HG03558 (cell line): ENCODE measurements at regions not wholly inside any gene's neighbourhood (a gene's known extent, or its start where the extent isn't known, plus 50 kb on each side); places are given as distances from the start of the nearest gene placed in this dataset.

ENCODE experiments used
- ATAC-seq: cut with Tn5 transposase; IDR thresholded peaks from one replicate; pipeline ENCODE4 v1.9.1; 2021; ENCODE audit warnings: moderate number of reproducible peaks; ENCODE audit not compliant: unreplicated experiment; ENCODE audit errors: extremely low read depth

DNA sequence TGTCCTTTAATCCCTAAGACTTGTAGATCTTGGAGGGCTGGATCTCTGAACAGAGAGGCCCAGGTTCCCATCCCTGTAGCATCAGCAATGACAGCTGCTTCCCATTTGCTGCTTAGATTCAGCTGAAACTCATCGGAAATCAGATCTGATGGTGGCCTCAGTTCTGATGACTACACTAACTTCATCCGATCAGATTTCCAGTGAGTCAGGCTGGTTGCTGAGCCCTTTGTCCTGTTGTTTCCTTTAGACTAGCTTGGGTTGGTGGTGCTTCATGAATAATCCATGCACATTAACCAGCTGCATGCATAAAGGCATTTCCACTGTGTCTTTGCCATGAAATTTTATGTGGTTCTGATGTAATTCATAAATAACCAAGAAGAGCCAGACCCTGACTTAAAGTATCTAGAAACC is 195.2 kb upstream of the TUT7 start:
- no peak for ATAC-seq

DNA sequence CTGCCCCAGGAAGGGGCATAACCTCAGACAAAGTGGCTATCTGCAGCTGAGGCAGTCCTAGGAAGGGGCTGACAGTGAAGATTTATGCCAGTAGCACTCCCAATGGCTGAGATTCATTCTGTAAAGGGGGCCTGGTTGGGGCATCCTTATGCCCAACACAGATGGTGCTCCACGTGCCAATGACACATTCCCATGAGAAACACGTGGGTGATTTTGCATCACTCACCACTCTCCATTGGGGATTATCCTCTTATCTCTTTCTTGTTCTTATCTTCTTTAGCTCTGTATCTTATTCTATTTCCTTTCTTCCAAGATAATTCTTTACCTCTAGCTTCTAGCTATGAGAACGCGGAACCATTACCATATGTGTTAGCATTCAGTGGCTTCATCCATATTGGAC is 194.0 kb upstream of the TUT7 start:
- ATAC-seq = no peak

DNA sequence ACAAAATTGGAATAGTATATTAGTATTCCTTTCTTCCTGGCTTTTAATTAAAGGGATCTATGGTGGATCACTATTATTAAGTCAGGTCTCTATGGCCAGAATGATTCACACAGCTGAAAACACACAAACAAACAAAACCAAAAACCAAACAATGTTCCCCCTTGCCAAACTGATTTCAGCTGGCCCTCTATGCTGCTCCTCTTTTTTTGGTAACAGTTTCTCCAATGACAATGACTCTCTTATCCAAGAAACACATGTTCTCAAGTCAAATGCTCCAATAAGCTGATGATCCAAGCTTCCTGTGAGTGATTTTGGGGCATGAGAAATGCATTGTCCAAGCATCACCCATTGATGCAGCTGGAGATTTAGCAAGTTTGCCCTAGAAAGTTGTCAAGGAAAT is 193.4 kb upstream of the TUT7 start:
- ATAC-seq = no peak

DNA sequence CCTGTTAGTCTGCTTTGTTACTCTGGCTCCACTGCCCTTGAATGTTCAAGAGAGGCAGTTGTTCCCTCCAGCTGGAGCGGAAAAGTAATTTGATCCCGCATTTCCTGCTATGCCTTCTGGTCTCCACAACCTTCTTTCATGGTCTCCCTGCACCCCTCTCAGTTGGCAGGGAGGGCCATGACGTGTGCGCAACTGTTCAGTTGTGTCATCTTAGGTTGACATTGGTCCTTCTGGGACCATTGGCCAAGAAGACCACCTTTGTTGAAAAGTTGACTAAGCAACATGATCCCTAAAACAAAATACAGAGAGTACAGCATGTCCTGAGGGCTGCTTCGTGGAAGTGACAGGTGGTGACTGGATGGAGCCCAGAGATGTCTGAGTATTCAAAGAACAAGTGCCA is 192.5 kb upstream of the TUT7 start:
- no peak for ATAC-seq

DNA sequence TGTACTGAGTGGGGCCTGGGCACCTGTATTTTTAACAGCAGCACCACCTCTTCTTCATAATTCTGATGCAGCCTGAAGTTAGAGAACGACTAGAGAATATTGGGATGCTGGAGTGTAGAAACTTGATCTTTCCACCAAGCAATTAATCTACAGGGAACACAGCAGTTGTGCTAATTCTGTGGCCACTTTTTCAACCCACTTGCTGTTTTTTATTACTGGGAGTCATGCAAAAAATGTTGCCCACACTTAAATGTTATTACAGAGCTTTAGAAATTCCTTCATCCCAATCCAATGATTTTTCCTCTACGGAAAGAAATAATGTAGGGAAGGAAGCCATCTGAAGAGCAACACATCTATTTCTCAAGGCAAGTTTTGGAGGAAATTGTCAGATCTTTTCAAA is 190.9 kb upstream of the TUT7 start:
- ATAC-seq = no peak

DNA sequence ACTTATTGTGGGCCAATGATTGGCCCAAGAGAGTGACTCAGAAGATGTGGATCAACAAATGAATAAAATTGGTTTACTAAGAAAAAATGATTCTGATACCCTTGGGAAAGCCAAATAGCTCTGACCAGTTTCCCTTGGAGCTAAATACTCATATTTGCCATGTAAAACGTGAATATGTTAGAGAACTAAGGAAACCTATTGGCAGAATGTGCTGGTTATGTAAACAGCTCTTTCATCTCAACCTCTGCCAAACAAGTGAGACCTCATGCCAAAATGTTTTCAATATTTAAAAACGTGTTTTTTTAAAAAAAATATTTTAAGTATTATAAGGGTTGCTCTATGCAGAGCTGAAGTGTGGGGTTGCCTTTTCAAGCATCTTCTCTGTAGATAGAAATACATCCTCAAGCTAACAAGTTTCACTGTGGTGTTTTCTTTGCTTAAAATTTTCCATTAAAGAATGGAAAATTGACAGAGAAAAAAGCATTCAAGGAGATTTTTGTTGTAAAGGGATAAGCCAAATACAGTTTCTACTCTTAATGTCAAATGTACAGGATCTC is 186.9 kb upstream of the TUT7 start:
- no peak for ATAC-seq

DNA sequence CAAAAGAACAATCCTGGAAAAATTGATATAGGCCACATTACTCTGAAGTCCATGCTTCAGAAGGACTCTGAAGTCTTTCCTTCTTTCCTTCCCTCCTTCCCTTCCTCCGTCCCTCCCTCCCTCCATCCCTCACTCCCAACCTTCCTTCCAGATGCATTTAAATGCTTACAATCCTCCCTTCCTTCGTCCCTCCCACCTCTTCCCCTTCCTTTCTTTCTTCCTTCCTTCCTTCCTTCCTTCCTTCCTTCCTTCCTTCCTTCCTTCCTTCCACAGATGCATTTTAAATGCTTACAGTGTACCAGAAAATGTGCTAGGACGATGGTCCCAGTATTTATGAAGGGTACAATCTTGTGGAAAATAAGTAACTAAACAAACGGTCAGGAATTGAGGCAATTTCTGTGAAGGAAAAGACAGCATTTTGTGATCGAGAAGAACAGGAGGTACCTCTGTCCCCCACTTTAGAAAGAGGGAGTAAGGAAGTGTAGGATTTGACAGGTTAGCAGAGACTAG is 181.3 kb upstream of the TUT7 start:
- no peak for ATAC-seq

DNA sequence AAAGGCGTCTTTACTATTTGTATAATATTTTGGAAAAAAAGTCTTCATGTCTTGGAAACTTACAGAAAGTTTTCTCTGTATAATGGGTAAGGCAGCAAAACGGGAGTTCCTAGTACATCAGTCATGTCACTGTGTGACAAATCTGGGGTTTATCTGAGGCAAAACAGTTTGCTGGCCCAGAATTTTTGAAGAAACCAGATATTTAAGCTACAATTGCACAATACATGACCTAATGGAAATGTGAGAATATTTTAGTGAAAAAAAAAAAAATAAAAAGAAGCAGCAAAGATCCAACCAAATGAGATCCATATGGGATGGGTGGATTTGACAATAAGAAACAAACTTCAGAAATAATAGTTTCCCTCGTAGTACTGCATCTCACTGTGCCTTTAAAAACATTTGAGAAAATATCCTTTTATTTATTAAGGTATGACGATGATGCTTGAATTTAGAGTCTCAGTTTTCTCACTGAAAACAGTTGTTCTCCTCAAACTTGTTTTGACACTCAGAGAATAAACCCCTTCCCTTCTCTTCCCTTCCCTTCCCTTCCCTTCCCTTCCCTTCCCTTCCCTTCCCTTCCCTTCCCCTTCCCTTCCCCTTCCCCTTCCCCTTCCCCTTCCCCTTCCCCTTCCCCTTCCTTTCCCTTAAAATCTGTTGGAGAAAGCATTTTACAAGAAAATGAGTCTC is 180.5 kb upstream of the TUT7 start:
- no peak for ATAC-seq

DNA sequence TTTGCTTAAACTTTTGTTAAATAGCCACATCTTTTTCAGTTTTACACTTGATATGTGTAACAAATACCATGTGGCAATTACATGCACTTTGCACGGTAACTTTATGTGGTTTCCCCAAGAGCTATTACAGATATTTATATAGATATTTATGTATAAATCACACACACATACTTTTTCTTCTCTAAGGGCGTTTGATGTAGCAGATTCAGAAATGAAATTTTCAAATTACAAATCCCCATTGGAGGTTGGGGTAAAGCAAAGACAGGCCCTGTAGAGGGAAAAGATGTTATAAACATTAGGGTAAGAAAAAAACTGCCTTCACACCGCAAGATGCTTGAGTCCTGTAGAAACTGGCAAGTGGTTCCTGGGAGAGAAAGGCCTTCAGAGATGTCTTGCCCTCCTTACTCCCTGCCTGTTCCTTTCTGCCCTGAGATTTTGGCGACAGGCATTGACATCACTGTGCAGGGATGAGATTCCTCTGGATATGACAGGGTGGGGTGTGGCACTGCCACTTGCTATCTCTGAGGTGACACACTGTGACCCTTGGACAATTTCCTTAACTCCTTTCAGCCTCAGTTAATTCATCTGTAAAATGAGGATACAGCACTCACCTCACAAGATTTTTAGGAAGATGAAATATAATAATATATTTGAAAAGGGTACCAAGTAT is 177.9 kb upstream of the TUT7 start:
- ATAC-seq = no peak

DNA sequence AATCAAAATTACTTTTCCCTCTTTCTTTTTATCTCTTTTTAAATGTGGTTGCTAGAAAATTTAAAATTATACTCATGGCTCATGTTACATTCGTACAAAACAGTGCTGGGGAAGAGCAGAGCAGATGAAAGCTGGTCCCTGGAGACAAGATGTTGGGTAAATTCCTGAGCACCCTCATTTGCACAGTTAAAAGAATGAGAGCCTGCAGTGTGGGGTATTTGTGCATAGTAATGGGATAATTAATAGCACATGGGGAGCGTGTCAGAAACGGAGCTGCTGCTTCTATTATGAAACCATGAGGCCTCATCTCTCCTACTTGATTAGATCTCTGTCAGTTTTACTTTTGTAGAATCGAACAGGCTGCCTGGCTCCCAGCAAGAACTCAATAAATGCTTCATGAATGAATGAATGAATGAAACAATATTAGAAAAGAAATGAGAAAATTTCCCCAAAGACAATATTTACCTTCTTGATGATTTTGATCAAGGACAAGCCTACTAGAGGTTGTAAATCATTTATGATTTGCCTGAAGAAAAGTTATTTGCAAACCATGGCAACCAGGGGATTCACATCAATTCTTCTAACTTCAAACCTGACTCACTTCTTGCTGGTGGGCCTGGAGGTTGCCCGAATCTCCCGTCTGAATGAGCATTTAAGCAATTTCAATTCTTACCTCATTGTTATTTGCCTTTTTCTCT is 177.2 kb upstream of the TUT7 start:
- ATAC-seq = no peak

DNA sequence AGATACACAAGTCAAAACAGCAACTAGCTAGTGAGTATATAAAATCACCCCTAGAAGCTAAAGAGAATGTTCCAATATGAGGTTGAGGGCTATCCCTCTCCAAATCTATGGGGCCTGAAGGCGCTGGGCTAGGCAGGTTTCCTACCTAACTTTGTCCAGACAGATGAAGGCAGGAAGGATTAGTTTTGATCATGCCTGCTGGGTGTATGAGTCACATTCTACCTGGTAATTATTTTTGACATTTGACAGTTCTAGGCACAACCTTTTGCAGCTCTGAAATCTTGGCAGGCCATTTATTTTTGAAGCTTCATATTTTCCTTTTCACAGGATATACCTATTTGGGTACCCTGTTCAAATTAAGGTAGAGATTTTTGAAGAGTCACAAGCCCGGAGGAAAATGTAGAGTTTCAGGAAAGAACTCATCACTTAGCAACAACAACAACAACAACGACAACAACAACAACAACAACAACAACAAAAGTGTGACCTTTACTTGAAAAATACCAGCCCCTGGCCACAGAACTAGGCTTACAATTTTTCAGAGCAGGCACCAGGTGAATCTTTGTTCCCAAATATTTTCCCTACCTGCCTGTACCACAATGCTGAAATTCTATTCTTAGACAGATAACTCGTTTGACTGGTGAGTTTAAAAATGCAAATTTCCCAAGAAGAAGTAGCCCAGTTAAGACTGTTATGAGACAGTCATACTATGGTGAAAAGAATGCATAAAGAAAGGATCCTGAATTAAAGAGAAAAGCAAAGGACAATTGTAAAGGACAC is 175.5 kb upstream of the TUT7 start:
- ATAC-seq = no peak

DNA sequence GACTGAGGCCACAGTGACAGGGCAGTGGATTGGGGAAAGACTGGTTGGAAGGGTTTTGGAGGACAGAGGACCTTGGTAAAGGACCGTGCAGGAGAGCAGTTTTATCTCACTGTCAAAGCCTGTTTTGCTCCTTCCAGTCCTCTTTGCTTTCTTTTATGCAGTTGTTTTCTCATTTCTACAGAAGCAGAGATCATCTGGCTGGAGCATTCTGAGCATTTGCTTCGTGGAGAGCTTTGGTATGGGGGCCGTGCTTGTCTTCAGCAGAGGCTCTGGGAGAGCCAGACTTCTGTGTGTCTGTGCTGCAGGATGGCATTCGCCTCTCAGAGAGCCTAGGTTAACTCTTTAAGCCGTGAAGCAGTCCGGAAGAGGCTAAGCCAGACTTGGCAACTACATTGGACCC is 171.8 kb upstream of the TUT7 start:
- no peak for ATAC-seq

DNA sequence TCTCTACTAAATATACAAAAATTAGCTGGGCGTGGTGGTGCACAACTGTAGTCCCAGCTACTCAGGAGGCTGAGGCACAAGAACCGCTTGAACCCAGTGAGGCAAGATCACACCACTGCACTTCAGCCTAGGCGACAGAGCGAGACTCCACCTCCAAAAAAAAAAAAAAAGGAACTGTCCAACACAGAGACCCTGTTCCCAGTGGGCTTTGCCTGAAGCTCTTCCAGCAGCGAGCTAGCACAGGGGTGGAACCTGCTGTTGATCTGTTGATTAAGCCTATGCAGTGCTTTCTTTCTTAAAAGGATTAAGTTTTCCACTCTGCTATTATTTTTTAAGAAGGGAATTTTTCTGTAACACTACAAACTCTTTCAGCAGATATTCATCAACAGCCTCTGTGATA is 171.0 kb upstream of the TUT7 start:
- ATAC-seq = no peak

DNA sequence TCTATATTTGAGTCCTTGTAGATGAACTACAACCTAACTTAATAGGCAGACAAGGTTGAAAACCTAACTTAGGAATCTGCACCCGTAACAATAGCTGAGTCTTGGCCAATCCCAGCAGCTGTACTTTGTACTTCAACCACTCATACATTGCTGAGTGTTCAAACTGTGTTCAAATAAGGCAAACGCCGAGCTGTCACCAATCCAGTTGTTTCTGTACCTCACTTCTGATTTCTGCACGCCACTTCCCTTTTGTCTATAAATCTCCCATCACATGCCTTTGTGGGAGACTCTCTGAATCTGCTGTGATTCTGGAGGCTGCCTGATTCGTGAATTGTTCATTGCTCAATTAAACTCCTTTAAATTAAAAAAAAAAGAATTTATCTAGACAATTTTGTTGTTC is 167.8 kb upstream of the TUT7 start:
- ATAC-seq = no peak

DNA sequence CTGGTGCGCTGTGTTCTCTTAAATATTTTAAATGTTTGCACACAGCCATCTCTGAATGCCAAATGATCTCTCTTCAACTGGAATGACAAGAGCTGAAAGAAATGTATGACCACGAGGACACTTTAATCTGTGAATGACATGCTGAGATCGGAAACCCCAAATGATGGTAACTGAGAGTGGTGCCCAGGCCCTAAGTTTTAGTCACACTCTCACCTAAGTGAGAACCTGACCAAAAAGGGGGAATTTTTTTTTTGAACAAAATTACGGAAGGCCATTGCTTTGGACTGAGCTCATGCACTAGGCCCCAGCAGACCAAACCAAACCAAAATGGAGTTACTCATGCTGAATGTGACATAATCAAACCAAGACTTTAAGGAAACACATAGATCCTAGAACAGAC is 167.1 kb upstream of the TUT7 start:
- no peak for ATAC-seq

DNA sequence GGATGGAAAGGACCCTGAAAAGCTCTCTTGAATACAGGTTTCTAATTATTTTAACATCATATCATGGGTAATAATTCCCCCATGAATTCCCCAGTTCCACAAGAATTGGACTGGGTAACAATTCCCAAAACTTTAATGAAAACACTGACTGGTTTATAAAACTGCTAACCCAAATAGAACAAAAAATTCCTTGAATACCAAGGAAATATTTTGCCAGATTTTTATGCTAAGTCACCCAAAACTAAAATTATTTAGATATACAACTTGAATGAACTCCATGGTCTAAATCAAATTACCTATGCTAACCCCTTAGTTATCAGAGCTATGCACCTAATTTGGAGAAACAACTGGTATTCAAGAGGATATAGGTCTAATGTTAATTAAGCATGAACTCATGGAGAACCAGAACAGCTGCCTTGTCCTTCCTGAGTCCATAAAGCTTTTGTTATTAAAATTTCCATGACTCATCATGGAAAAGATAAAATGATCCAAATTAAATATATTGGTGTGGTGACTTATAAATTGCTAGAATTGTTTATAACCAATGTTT is 164.9 kb upstream of the TUT7 start:
- ATAC-seq = no peak

DNA sequence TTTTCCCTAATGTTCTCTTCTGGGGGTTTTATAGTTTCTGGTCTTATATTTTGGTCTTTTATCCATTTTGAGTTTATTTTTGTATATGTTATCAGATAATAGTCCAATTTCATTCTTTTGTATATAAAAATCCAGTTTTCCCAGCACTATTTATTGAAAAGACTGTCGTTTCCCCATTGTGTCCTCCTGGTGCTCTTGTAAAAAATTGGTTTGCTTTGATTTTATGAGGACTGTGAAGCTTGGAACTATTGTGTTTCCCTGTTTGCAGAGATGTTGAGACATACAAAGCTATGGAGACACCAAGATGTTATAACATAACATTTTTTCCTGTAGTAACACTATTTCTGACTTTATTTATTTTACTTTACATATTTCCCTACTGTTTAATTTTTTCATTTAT is 163.3 kb upstream of the TUT7 start:
- ATAC-seq = no peak

DNA sequence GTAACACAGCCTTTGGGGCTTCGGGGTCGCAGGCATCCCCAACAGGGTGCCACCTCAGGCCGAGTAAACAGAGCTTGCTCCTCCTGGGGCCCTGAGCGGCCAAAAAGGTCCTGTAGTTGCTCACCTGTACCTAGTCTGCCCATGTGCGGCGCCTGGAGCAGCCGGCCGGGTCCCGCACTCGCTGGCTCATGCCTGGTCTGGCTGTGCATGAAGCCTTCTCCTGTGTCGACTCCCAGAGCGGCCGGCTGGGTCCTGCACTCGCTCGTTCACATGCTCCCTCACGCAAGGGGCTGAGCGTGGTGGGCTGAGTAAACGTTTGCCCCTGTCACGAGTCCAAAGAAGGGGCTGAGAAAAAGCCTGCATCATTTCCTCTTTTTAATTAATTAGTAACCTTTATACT is 162.4 kb upstream of the TUT7 start:
- ATAC-seq = no peak

DNA sequence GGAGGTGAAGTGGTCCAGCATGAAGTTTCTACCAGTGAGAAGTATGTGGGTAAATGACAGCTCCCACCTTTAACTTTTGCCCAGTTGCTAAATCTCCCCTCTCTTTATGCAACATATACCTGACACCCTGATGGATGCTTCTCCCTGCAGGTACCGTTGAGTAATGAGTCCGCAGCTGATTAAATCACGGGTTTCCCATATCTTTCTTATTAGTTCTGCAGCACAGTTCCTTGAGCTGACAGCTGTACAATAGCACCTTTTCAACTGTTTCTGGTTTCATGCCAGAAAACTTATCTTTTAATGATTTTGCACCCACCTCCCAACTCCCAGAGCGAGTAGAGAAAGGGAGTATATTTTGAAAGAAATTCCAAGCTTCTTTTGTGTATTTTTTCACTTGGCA is 161.0 kb upstream of the TUT7 start:
- no peak for ATAC-seq

DNA sequence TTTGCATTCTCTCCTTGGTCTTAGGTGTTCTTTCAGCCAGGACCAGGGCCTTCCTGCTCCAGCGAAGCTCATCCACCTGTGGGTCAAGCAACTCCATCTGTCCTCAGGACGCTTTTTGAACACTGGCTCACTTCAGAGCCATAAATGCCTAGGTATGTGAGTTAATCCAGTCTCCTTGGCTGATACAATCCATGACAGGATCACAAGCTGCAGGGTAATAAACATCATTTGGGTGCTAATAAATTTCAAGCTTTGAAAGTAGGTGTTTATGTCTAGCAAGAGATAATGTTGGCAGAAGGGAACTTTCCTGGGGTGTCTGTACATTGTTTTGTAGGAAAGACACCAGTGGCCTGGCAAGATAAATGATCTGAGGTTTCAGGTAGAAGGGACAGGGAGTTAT is 159.2 kb upstream of the TUT7 start:
- no peak for ATAC-seq
